HCT116 (cell line): ENCODE measurements at regions not wholly inside any gene's neighbourhood (a gene's known extent, or its start where the extent isn't known, plus 50 kb on each side); places are given as distances from the start of the nearest gene placed in this dataset.
"Not testable (repeated sequence)": the region's sequence is repeated elsewhere in the genome, so short reads cannot be mapped to it uniquely, and the experiment has no call there.

Experiments
- ATAC-seq: fragments of 200-7000 bp; cut with Tn5 transposase; 2 replicates; pipeline ENCODE4 v1.9.1; 2020; ENCODE audit warnings: mild to moderate bottlenecking, moderate library complexity
- BruUV-seq: library from RNA; stranded (reverse); fragments of 400-500 nt; replicated peaks from 2 replicates; lab custom pipeline; 2021; lab: Mats Ljungman, UMichigan
- CTCF ChIA-PET: fragments of 300-600 bp; sonication (Branson Sonifier 250); formaldehyde crosslinking; loops from one replicate; lab custom pipeline; 2021; ENCODE audit warnings: antibody characterized with exemption; lab: Charles Lee
- POLR2A ChIA-PET: fragments of 300-600, 350-600 bp; sonication (Branson Sonifier 250); formaldehyde crosslinking; loops from one replicate; lab custom pipeline; 2021; ENCODE audit warnings: antibody characterized with exemption; lab: Charles Lee
- RAD21 ChIA-PET, 2 experiments: fragments of 300-600 bp; sonication (Branson Sonifier 250); formaldehyde crosslinking; loops; one replicate each; lab custom pipeline; 2023; ENCODE audit warnings: low total read pairs in 2 of 2; ENCODE audit not compliant: uncharacterized antibody in 2 of 2, unreplicated experiment in 2 of 2, low non-redundant PET in 1 of 2; lab: Charles Lee
- DNase-seq: peaks from one replicate; pipeline ENCODE4 v3.0.0-alpha.2; 2010; ENCODE audit warnings: low read depth, low spot score
- H2AFZ ChIP-seq: fragments of 200-600 bp; shearing (Covaris generic), sonication (generic); 2 replicates; pipeline ENCODE4 v1.6.1; 2017; ENCODE audit warnings: low read depth, mixed run types, mixed read lengths, antibody characterized with exemption, low read length; ENCODE audit not compliant: poor library complexity, severe bottlenecking
- H3K27ac ChIP-seq: 2 replicates; pipeline ENCODE4 v1.5.1; 2012; ENCODE audit warnings: low read depth, low read length
- H3K27me3 ChIP-seq: fragments of 200-600 bp; sonication (generic); 2 replicates; pipeline ENCODE4 v1.6.1; 2016; ENCODE audit warnings: mixed run types, low read length, mixed read lengths; ENCODE audit not compliant: insufficient read depth
- H3K36me3 ChIP-seq, 2 experiments: fragments of 200-500 bp in 1 of 2; fragments of 200-600 bp in 1 of 2; sonication (Bioruptor generic) in 1 of 2; sonication (generic) in 1 of 2; 2 replicates each; pipeline versions ENCODE4 v1.5.1 to v1.6.1; 2014 to 2016; ENCODE audit warnings: low read length in 2 of 2, inconsistent platforms in 1 of 2, mixed read lengths in 1 of 2, mixed run types in 1 of 2; ENCODE audit not compliant: insufficient read depth in 2 of 2, control insufficient read depth in 1 of 2
- H3K4me1 ChIP-seq, 2 experiments: fragments of 200-600 bp in 1 of 2; sonication (generic) in 1 of 2; 2 replicates each; pipeline versions ENCODE4 v1.5.1 to v1.6.1; 2012 to 2017; ENCODE audit warnings: low read length in 2 of 2, inconsistent platforms in 1 of 2, mild to moderate bottlenecking in 1 of 2, mixed read lengths in 1 of 2, mixed run types in 1 of 2, moderate library complexity in 1 of 2; ENCODE audit not compliant: insufficient read depth in 2 of 2, control insufficient read depth in 1 of 2
- H3K4me2 ChIP-seq: fragments of 200-600 bp; sonication (generic); 2 replicates; pipeline ENCODE4 v1.6.1; 2017; ENCODE audit warnings: mixed run types, low read length, mixed read lengths
- H3K4me3 ChIP-seq, 2 experiments: fragments of 200-600 bp in 1 of 2; sonication (generic) in 1 of 2; replicated peaks in 1 of 2; 2 replicates each; pipeline ENCODE4 v1.5.1; 2011 to 2016; ENCODE audit warnings: low read length in 2 of 2, control low read depth in 1 of 2, low read depth in 1 of 2, mild to moderate bottlenecking in 1 of 2, mixed read lengths in 1 of 2, mixed run types in 1 of 2
- H3K79me2 ChIP-seq: fragments of 200-600 bp; sonication (generic); 2 replicates; pipeline ENCODE4 v1.6.1; 2017; ENCODE audit warnings: mild to moderate bottlenecking, mixed run types, low read length, moderate library complexity, mixed read lengths; ENCODE audit not compliant: insufficient read depth
- H3K9ac ChIP-seq: fragments of 200-600 bp; sonication (generic); 2 replicates; pipeline ENCODE4 v1.6.1; 2016; ENCODE audit warnings: low read length, mixed read lengths
- H3K9me2 ChIP-seq: fragments of 200-600 bp; sonication (generic), shearing (Covaris generic); 2 replicates; pipeline ENCODE4 v1.6.1; 2017; ENCODE audit warnings: mixed run types, mild to moderate bottlenecking, moderate library complexity; ENCODE audit not compliant: insufficient read depth
- H3K9me3 ChIP-seq, 2 experiments: fragments of 200-500 bp in 1 of 2; fragments of 200-600 bp in 1 of 2; sonication (Bioruptor generic) in 1 of 2; sonication (generic) in 1 of 2; 2 replicates each; pipeline ENCODE4 v1.6.1; 2014 to 2017; ENCODE audit warnings: low read length in 2 of 2, mixed read lengths in 2 of 2, inconsistent platforms in 1 of 2, low read depth in 1 of 2, mild to moderate bottlenecking in 1 of 2, mixed run types in 1 of 2, moderate library complexity in 1 of 2; ENCODE audit not compliant: control insufficient read depth in 1 of 2, insufficient read depth in 1 of 2
- H4K20me1 ChIP-seq: fragments of 200-600 bp; sonication (generic), shearing (Covaris generic); 2 replicates; pipeline ENCODE4 v1.6.1; 2017; ENCODE audit warnings: mixed run types, mild to moderate bottlenecking, moderate library complexity; ENCODE audit not compliant: insufficient read depth
- intact Hi-C: fragments of 100-400 bp; cut with micrococcal nuclease; formaldehyde crosslinking; loops from 2 replicates; pipeline ENCODE4 v1.10.0; 2022

- BruUV-seq, H3K9ac ChIP-seq, H3K27ac ChIP-seq, H3K9me2 ChIP-seq, DNase-seq, POLR2A ChIA-PET, H3K79me2 ChIP-seq, ATAC-seq, H3K36me3 ChIP-seq, RAD21 ChIA-PET, H3K4me3 ChIP-seq, intact Hi-C loops, H2AFZ ChIP-seq, CTCF ChIA-PET, H3K4me2 ChIP-seq, H3K9me3 ChIP-seq, H3K27me3 ChIP-seq, H4K20me1 ChIP-seq: not testable (repeated sequence)
- peaks cover 0 to 21% of the 10 kb centered on the region in 2 experiments; a peak in 1 of 4 replicates for H3K4me1 ChIP-seq
Observed at GRCh38 chr20:47979361-47980095, 194.2 kb upstream of the SULF2 start.

GRCh38 chr20:47978428-47979120 lies 193.3 kb upstream of the SULF2 start:
- H3K4me2 ChIP-seq, H3K9me3 ChIP-seq, H3K9ac ChIP-seq, intact Hi-C loops, H3K27me3 ChIP-seq, H3K4me3 ChIP-seq, BruUV-seq, H3K36me3 ChIP-seq, RAD21 ChIA-PET, H3K27ac ChIP-seq, H3K79me2 ChIP-seq, POLR2A ChIA-PET, H3K9me2 ChIP-seq, H4K20me1 ChIP-seq, DNase-seq, H2AFZ ChIP-seq, ATAC-seq, CTCF ChIA-PET: not testable (repeated sequence)
- H3K4me1 ChIP-seq: peaks cover 5 to 27% of the 10 kb centered on the region in 2 experiments

- H3K9ac ChIP-seq, CTCF ChIA-PET, H3K4me3 ChIP-seq, POLR2A ChIA-PET, RAD21 ChIA-PET, H3K9me3 ChIP-seq, DNase-seq, H2AFZ ChIP-seq, H3K27ac ChIP-seq, H3K79me2 ChIP-seq, ATAC-seq, H3K36me3 ChIP-seq, H4K20me1 ChIP-seq, intact Hi-C loops, H3K9me2 ChIP-seq, BruUV-seq, H3K4me2 ChIP-seq, H3K27me3 ChIP-seq: not testable (repeated sequence)
- peaks cover 13 to 30% of the 10 kb centered on the region in 2 experiments for H3K4me1 ChIP-seq
Observed at GRCh38 chr20:47977789-47978252, 192.5 kb upstream of the SULF2 start.
